H1 (cell line): ENCODE measurements at regions not wholly inside any gene's neighbourhood (a gene's known extent, or its start where the extent isn't known, plus 50 kb on each side); places are given as distances from the start of the nearest gene placed in this dataset.

Source experiments
- CTCF ChIA-PET: fragments of 300-600 bp; sonication (Branson Sonifier 250); formaldehyde crosslinking; loops from one replicate; lab custom pipeline; 2021; ENCODE audit not compliant: partially characterized antibody; lab: Charles Lee
- POLR2A ChIA-PET: fragments of 300-600 bp; sonication (Branson Sonifier 250); formaldehyde crosslinking; loops from one replicate; lab custom pipeline; 2021; ENCODE audit warnings: inconsistent platforms; ENCODE audit not compliant: partially characterized antibody; lab: Charles Lee
- DNase-seq, 2 experiments: peaks; one replicate each; pipeline versions ENCODE4 v3.0.0 to v3.0.0-alpha.2; 2010 to 2022; ENCODE audit warnings: low spot score in 2 of 2, low read depth in 1 of 2, mixed read lengths in 1 of 2
- FAIRE-seq: peaks from 2 replicates; lab custom pipeline; 2011; peaks lifted over from hg19 to GRCh38; lab: Jason Lieb, UNC
- H2AFZ ChIP-seq: 2 replicates; pipeline ENCODE4 v1.8.1; 2012; ENCODE audit warnings: low read length, inconsistent platforms
- H2AK5ac ChIP-seq: 2 replicates; pipeline ENCODE4 v1.6.1; 2013; ENCODE audit warnings: low read depth, low read length
- H2BK120ac ChIP-seq: replicated peaks from 2 replicates; pipeline ENCODE3; 2013; ENCODE audit warnings: low read depth, low read length, inconsistent platforms
- H2BK12ac ChIP-seq: 2 replicates; pipeline ENCODE4 v1.6.1; 2013; ENCODE audit warnings: low read depth, low read length
- H2BK15ac ChIP-seq: 2 replicates; pipeline ENCODE4 v1.6.1; 2013; ENCODE audit warnings: low read length
- H2BK20ac ChIP-seq: 2 replicates; pipeline ENCODE4 v1.6.1; 2013; ENCODE audit warnings: low read length
- H2BK5ac ChIP-seq: 2 replicates; pipeline ENCODE4 v1.6.1; 2013; ENCODE audit warnings: low read depth, low read length
- H3K14ac ChIP-seq: 2 replicates; pipeline ENCODE4 v1.6.1; 2013; ENCODE audit warnings: inconsistent platforms; ENCODE audit not compliant: insufficient read length
- H3K18ac ChIP-seq: 2 replicates; pipeline ENCODE4 v1.6.1; 2013; ENCODE audit warnings: low read length; ENCODE audit errors: extremely low read depth
- H3K23ac ChIP-seq: 2 replicates; pipeline ENCODE4 v1.6.1; 2013; ENCODE audit warnings: inconsistent platforms; ENCODE audit not compliant: insufficient read length
- H3K23me2 ChIP-seq: 2 replicates; pipeline ENCODE4 v1.6.1; 2013; ENCODE audit warnings: low read depth, low read length
- H3K27ac ChIP-seq: 2 replicates; pipeline ENCODE4 v1.6.1; 2011; ENCODE audit warnings: low read depth, low read length, inconsistent platforms
- H3K27me3 ChIP-seq, 4 experiments: replicated peaks in 1 of 4; 1 replicate in 1 of 4; 2 replicates in 3 of 4; pipeline versions ENCODE4 v1.6.1 to v1.8.1; 2011 to 2013; ENCODE audit warnings: low read length in 3 of 4, mild to moderate bottlenecking in 3 of 4, inconsistent platforms in 2 of 4, mixed read lengths in 2 of 4, moderate library complexity in 1 of 4; ENCODE audit not compliant: control insufficient read depth in 3 of 4, insufficient read depth in 3 of 4; ENCODE audit errors: extremely low read depth in 1 of 4
- H3K36me3 ChIP-seq, 4 experiments: 2 replicates each; pipeline versions ENCODE4 v1.6.1 to v1.8.1; 2011 to 2013; ENCODE audit warnings: mild to moderate bottlenecking in 4 of 4, low read length in 3 of 4, moderate library complexity in 2 of 4, control low read depth in 1 of 4, inconsistent platforms in 1 of 4; ENCODE audit not compliant: insufficient read depth in 4 of 4, control insufficient read depth in 2 of 4
- H3K4ac ChIP-seq: replicated peaks from 2 replicates; pipeline ENCODE3; 2013; ENCODE audit warnings: low read length, low read depth, mixed read lengths, inconsistent platforms; ENCODE audit not compliant: insufficient read length
- H3K4me1 ChIP-seq, 4 experiments: replicated peaks in 1 of 4; 1 replicate in 1 of 4; 2 replicates in 3 of 4; pipeline versions ENCODE4 v1.6.1 to v1.8.1; 2011 to 2013; ENCODE audit warnings: low read length in 3 of 4, inconsistent platforms in 2 of 4, mixed read lengths in 1 of 4; ENCODE audit not compliant: insufficient read depth in 4 of 4, control insufficient read depth in 3 of 4
- H3K4me2 ChIP-seq, 2 experiments: 2 replicates each; pipeline versions ENCODE4 v1.6.1 to v1.8.1; 2011 to 2013; ENCODE audit warnings: low read depth in 2 of 2, low read length in 2 of 2, control low read depth in 1 of 2, inconsistent platforms in 1 of 2, mild to moderate bottlenecking in 1 of 2; ENCODE audit not compliant: insufficient read depth in 1 of 2
- H3K4me3 ChIP-seq, 4 experiments: fragments of 200-600, 300-600 bp in 1 of 4; sonication (generic), shearing (Covaris generic), sonication (Bioruptor Twin) in 1 of 4; 2 replicates each; pipeline versions ENCODE4 v1.5.1 to v1.8.1; 2011 to 2016; ENCODE audit warnings: low read length in 4 of 4, low read depth in 3 of 4, control low read depth in 2 of 4, inconsistent platforms in 2 of 4, mild to moderate bottlenecking in 2 of 4, mixed read lengths in 1 of 4, moderate library complexity in 1 of 4; ENCODE audit not compliant: insufficient read depth in 2 of 4; ENCODE audit errors: extremely low read depth in 1 of 4
- H3K56ac ChIP-seq: replicated peaks from 2 replicates; pipeline ENCODE3; 2013; ENCODE audit warnings: low read depth, mild to moderate bottlenecking, mixed read lengths, low read length, inconsistent platforms; ENCODE audit not compliant: insufficient read length
- H3K79me1 ChIP-seq: 2 replicates; pipeline ENCODE4 v1.6.1; 2013; ENCODE audit warnings: low read depth, low read length, control low read depth
- H3K79me2 ChIP-seq, 2 experiments: 2 replicates each; pipeline versions ENCODE4 v1.6.1 to v1.8.1; 2012 to 2013; ENCODE audit warnings: low read length in 2 of 2, mild to moderate bottlenecking in 2 of 2, inconsistent platforms in 1 of 2; ENCODE audit not compliant: insufficient read depth in 2 of 2, control insufficient read depth in 1 of 2
- H3K9ac ChIP-seq, 4 experiments: replicated peaks in 1 of 4; 1 replicate in 1 of 4; 2 replicates in 3 of 4; pipeline versions ENCODE4 v1.6.1 to v1.8.1; 2011 to 2013; ENCODE audit warnings: low read depth in 3 of 4, low read length in 3 of 4, control low read depth in 2 of 4, mild to moderate bottlenecking in 2 of 4, moderate library complexity in 2 of 4, inconsistent platforms in 1 of 4; ENCODE audit errors: extremely low read depth in 1 of 4
- H3K9me3 ChIP-seq, 2 experiments: 2 replicates each; pipeline versions ENCODE4 v1.6.1 to v1.8.1; 2012 to 2013; ENCODE audit warnings: mild to moderate bottlenecking in 2 of 2, moderate library complexity in 2 of 2, control low read depth in 1 of 2, inconsistent platforms in 1 of 2, low read depth in 1 of 2, low read length in 1 of 2, mixed read lengths in 1 of 2; ENCODE audit not compliant: insufficient read depth in 2 of 2
- H4K20me1 ChIP-seq, 2 experiments: replicated peaks in 1 of 2; 2 replicates each; pipeline versions ENCODE3 to v1.8.1; 2011 to 2013; ENCODE audit warnings: inconsistent platforms in 2 of 2, low read length in 2 of 2, mild to moderate bottlenecking in 1 of 2; ENCODE audit not compliant: insufficient read depth in 2 of 2, control insufficient read depth in 1 of 2
- H4K5ac ChIP-seq: 2 replicates; pipeline ENCODE4 v1.6.1; 2013; ENCODE audit warnings: low read length, low read depth, mixed read lengths, inconsistent platforms; ENCODE audit not compliant: insufficient read length
- H4K8ac ChIP-seq: 2 replicates; pipeline ENCODE4 v1.8.0; 2013; ENCODE audit warnings: mild to moderate bottlenecking, moderate library complexity, low read length, inconsistent platforms; ENCODE audit not compliant: insufficient read depth; ENCODE audit errors: extremely low read depth
- H4K91ac ChIP-seq: replicated peaks from 2 replicates; pipeline ENCODE3; 2013; ENCODE audit warnings: low read length, mixed read lengths, inconsistent platforms; ENCODE audit not compliant: insufficient read length
- CREB1 ChIP-seq: IDR thresholded peaks from 2 replicates; pipeline ENCODE4 v1.6.1; 2012; ENCODE audit warnings: inconsistent platforms
- E2F6 ChIP-seq: IDR thresholded peaks from 2 replicates; pipeline ENCODE4 v1.6.1; 2012; ENCODE audit warnings: inconsistent platforms
- HDAC6 ChIP-seq: IDR thresholded peaks from one replicate; pipeline ENCODE4 v1.7.1; 2012; ENCODE audit warnings: low read depth, mild to moderate bottlenecking, inconsistent platforms, low read length, moderate library complexity
- JUN ChIP-seq: IDR thresholded peaks from 2 replicates; pipeline ENCODE4 v1.6.1; 2011; ENCODE audit warnings: low read depth, mild to moderate bottlenecking, improper control_type of control experiment, low read length
- JUND ChIP-seq: IDR thresholded peaks from 2 replicates; pipeline ENCODE4 v1.6.1; 2011; ENCODE audit warnings: mild to moderate bottlenecking, improper control_type of control experiment, low read length
- NRF1 ChIP-seq: IDR thresholded peaks from 2 replicates; pipeline ENCODE4 v1.6.1; 2011; ENCODE audit warnings: mild to moderate bottlenecking, low read depth, low read length, improper control_type of control experiment
- SIN3A ChIP-seq, 2 experiments: IDR thresholded peaks in 1 of 2; conservative IDR thresholded peaks in 1 of 2; 2 replicates each; pipeline ENCODE4 v1.6.1; 2011 to 2012; ENCODE audit warnings: low read length in 2 of 2, improper control_type of control experiment in 1 of 2, low read depth in 1 of 2, mild to moderate bottlenecking in 1 of 2
- SIRT6 ChIP-seq: IDR thresholded peaks from one replicate; pipeline ENCODE4 v1.7.1; 2012; ENCODE audit warnings: low read length, inconsistent platforms
- USF2 ChIP-seq: IDR thresholded peaks from 2 replicates; pipeline ENCODE4 v1.6.1; 2011; ENCODE audit warnings: low read length, improper control_type of control experiment
- ZNF274 ChIP-seq: IDR thresholded peaks from 2 replicates; pipeline ENCODE4 v1.7.0; 2012; ENCODE audit warnings: low read length, borderline replicate concordance; ENCODE audit errors: extremely low read depth
- WGBS, 2 experiments: shearing (Covaris generic) in 1 of 2; methylation state at CpG; one replicate each; pipeline versions ENCODE4 v1.1.6 to v1.1.7; 2013 to 2015; ENCODE audit warnings: low lambda C conversion rate in 2 of 2, mixed read lengths in 2 of 2, inconsistent platforms in 1 of 2, low coverage in 1 of 2, missing lambda C conversion rate in 1 of 2; ENCODE audit not compliant: insufficient replicate concordance in 2 of 2, insufficient coverage in 1 of 2, insufficient read length in 1 of 2; ENCODE audit errors: extremely low coverage in 1 of 2, missing lambda C conversion rate in 1 of 2; 5-methylcytosine and 5-hydroxymethylcytosine counted together

- CTCF ChIA-PET = no interaction called here
- no peak overlapping the region for H3K18ac ChIP-seq
- no peak overlapping the region for H3K4ac ChIP-seq
- H3K36me3 ChIP-seq = no peaks in the 10 kb centered on the region
- no peak overlapping the region for H3K14ac ChIP-seq
- H3K4me1 ChIP-seq = no peaks in the 10 kb centered on the region
- H4K8ac ChIP-seq = no peak overlapping the region
- no peak overlapping the region for H2BK5ac ChIP-seq
- H2AFZ ChIP-seq = no peak overlapping the region
- POLR2A ChIA-PET = no interaction called here
- no peak overlapping the region for H3K27ac ChIP-seq
- H3K9ac ChIP-seq = no peak overlapping the region
- H3K56ac ChIP-seq = no peak overlapping the region
- DNase-seq (no peak), FAIRE-seq (no peak)
- no peaks in the 10 kb centered on the region for H3K9me3 ChIP-seq
- WGBS, 2 experiments = 83% methylated on average over 1 of the region's 1 CpG; no CpG with 5 or more reads in 1 of the 2 experiments
- no peak overlapping the region for H2AK5ac ChIP-seq
- no peak overlapping the region for H3K4me3 ChIP-seq
- H3K27me3 ChIP-seq = no peaks in the 10 kb centered on the region
- H4K5ac ChIP-seq = no peak overlapping the region
- H2BK120ac ChIP-seq = no peak overlapping the region
- no peak overlapping the region for H3K23ac ChIP-seq
- H3K23me2 ChIP-seq = no peaks in the 10 kb centered on the region
- no peak overlapping the region for H3K4me2 ChIP-seq
- H3K79me2 ChIP-seq = no peaks in the 10 kb centered on the region
- H2BK12ac ChIP-seq = no peak overlapping the region
- H3K79me1 ChIP-seq = no peaks in the 10 kb centered on the region
- H4K91ac ChIP-seq = no peak overlapping the region
- no peak overlapping the region for H2BK15ac ChIP-seq
- H4K20me1 ChIP-seq = no peaks in the 10 kb centered on the region
- no peak overlapping the region for H2BK20ac ChIP-seq
- TF ChIP-seq JUND (no peak), HDAC6 (no peak), E2F6 (no peak), USF2 (no peak), CREB1 (no peak), JUN (no peak), SIN3A (conservative IDR thresholded peaks at IDR 0.05 in 1 of 2, IDR thresholded peaks at IDR 0.05 in 1 of 2; ENCODE audit: low read depth in 1 of 2, low read length in 2 of 2) (no peak), ZNF274 (no peak), NRF1 (no peak), SIRT6 (no peak)
These were observed 293.9 kb upstream of the AMIGO2 start for GRCh38 chr12:47373554-47374150.
